ENCODE measurements at regions not wholly inside any gene's neighbourhood (a gene's known extent, or its start where the extent isn't known, plus 50 kb on each side); places are given as distances from the start of the nearest gene placed in this dataset.
A peak's percentile ranks its signal among the peaks of the same experiment; 100 is the strongest.
"Not testable (repeated sequence)": the region's sequence is repeated elsewhere in the genome, so short reads cannot be mapped to it uniquely, and the experiment has no call there.

DNA sequence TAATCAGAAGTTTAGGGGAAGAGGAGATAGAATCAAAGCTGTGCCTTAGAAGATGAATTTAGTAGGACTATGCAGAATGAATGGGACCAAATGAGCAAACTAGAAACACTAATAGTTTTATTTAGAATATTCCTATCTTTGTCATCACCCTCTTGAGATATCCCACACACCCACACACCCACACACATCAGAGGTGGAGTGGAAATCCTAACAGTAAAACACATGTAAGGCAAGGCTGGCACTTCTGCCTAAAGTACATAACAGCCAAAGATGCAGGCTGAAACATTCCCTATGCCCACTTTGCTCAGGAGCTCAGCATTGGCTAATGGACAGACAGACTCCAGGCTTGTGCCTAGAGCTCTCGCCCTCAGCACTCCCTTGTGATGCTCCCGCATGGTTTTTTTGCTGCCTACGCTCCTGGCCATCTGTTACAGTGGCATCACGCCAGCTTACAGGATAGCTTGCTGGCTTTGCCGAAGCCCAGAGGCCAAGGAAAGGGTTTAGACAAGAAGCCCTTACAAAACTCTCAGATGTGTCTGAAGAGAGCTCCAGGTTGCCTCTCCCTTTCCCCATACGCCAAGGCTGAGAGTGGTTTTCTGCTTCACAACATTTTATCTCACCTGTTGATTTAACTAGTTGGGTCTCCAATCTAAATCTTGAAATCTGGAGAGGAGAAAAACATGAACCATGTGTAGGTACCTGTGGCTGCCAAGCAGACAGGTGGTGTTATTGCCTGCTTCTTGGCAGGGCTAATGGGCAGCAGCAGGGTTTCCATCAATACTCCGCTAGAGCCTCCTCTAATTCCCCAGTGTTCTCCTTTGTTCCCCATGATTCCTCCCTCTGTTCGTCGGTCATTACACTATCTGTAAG, 282.6 kb upstream of the ID4 start:
- Histone ChIP-seq H3K9ac (ENCODE audit: low read depth in 1 of 2, low read length in 2 of 2) (no peak overlapping the region), H3K36me3 (ENCODE audit: control insufficient read depth in 1 of 2, insufficient read depth in 2 of 2, low read length in 2 of 2) (no peaks in the 10 kb centered on the region), H3K27ac (ENCODE audit: low read depth, low read length) (no peak overlapping the region), H3K4me3 (ENCODE audit: low read depth in 1 of 2, low read length in 2 of 2) (no peak overlapping the region), H3K27me3 (ENCODE audit: control insufficient read depth in 1 of 2, insufficient read depth in 2 of 2, low read length in 2 of 2) (no peaks in the 10 kb centered on the region), H3K4me1 (ENCODE audit: control insufficient read depth in 1 of 2, insufficient read depth in 2 of 2, low read length in 2 of 2) (peaks cover 5 to 6% of the 10 kb centered on the region in 2 donors), H3K9me3 (ENCODE audit: control insufficient read depth in 1 of 2, low read length in 2 of 2) (no peaks in the 10 kb centered on the region)

DNA sequence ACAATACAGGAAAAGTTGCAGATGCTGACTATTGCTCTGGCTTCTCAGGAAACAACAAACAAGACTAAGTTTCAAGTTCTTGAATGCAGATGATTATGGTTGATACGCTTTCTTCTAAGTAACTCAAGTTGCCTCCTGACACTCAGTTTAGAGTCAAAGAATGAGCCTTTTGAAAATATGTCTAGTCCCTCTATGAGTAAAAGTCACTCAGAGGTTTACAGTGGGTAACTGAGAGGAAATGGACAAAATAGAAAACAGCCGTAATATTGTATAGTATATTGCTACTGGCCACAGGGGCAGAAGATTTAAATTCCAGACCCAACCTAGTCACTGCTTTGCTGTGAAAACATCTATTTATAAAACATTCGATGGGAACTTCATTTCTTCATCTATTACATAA, 280.0 kb upstream of the ID4 start:
- Histone ChIP-seq H3K27me3 (ENCODE audit: control insufficient read depth in 1 of 2, insufficient read depth in 2 of 2, low read length in 2 of 2) (no peaks in the 10 kb centered on the region), H3K4me1 (ENCODE audit: control insufficient read depth in 1 of 2, insufficient read depth in 2 of 2, low read length in 2 of 2) (peaks cover 5 to 7% of the 10 kb centered on the region in 2 donors), H3K9me3 (ENCODE audit: control insufficient read depth in 1 of 2, low read length in 2 of 2) (no peaks in the 10 kb centered on the region), H3K27ac (ENCODE audit: low read depth, low read length) (no peak overlapping the region), H3K4me3 (ENCODE audit: low read depth in 1 of 2, low read length in 2 of 2) (no peak overlapping the region), H3K36me3 (ENCODE audit: control insufficient read depth in 1 of 2, insufficient read depth in 2 of 2, low read length in 2 of 2) (no peaks in the 10 kb centered on the region), H3K9ac (ENCODE audit: low read depth in 1 of 2, low read length in 2 of 2) (no peak overlapping the region)

DNA sequence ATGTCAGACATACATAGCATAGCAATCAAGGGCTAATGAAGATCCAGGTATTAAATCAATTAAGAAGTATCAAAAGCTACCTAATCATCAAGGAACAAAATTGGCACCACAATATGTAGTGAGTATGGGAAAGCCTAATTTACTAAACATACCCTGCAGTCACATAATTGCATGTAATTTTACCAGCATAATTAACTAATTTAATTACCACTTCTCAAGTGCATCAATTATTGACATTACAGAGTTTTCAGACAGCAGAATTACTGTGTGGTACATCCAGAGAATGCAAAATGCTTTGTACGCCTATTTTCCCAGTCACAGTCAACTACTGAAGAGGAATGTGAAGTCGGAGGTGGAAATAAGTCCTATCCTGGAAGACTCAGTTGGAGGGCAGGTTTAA, 279.0 kb upstream of the ID4 start:
- peaks cover 5 to 7% of the 10 kb centered on the region in 2 donors for H3K4me1 ChIP-seq (ENCODE audit: control insufficient read depth in 1 of 2, insufficient read depth in 2 of 2, low read length in 2 of 2)
- no peak overlapping the region for H3K4me3 ChIP-seq (ENCODE audit: low read depth in 1 of 2, low read length in 2 of 2)
- no peaks in the 10 kb centered on the region for H3K36me3 ChIP-seq (ENCODE audit: control insufficient read depth in 1 of 2, insufficient read depth in 2 of 2, low read length in 2 of 2)
- no peak overlapping the region for H3K9ac ChIP-seq (ENCODE audit: low read depth in 1 of 2, low read length in 2 of 2)
- H3K9me3 ChIP-seq (ENCODE audit: control insufficient read depth in 1 of 2, low read length in 2 of 2): no peaks in the 10 kb centered on the region
- no peak overlapping the region for H3K27ac ChIP-seq (ENCODE audit: low read depth, low read length)
- H3K27me3 ChIP-seq (ENCODE audit: control insufficient read depth in 1 of 2, insufficient read depth in 2 of 2, low read length in 2 of 2): no peaks in the 10 kb centered on the region

DNA sequence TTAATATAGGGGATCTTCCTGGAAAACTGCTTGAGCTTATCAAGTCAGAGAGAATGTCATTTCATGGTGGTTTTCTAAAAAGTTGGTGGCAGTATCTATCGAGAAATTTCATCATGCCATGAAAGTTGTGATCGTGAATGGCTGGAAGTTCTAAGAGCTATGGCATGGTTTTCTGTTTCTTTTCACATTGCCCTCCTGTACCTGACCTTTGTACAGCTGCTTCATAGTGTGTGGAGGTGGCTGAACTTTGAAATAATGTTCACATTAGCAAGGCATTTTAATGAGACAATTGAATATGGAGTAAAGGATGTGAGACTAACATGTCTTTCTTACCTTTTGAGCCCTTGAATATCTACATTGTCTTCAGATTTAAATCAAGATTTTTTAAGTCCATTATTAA, 278.2 kb upstream of the ID4 start:
- no peaks in the 10 kb centered on the region for H3K9me3 ChIP-seq (ENCODE audit: control insufficient read depth in 1 of 2, low read length in 2 of 2)

DNA sequence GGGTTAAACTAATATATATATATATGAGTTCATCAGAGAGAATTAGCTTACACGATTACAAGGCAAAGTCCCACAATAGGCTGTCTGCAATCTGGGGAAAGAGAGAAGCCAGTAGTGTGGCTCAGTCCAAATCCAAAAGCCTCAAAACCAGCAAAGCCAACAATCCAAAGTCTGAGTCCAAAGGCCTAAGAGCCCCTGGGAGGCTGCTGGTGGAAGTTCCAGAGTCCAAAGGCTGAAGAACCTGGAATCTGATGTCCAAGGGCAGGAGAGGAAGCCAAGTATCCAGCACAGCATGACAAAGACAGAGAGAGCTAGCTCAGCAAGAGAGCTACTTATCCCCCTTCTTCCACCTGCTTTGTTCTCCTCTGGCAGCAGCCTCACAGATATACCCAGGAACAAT, 274.7 kb upstream of the ID4 start:
- Histone ChIP-seq H3K27ac (ENCODE audit: low read depth, low read length) (no peak overlapping the region), H3K9ac (ENCODE audit: low read depth in 1 of 2, low read length in 2 of 2) (no peak overlapping the region), H3K4me3 (ENCODE audit: low read depth in 1 of 2, low read length in 2 of 2) (no peak overlapping the region), H3K27me3 (ENCODE audit: control insufficient read depth in 1 of 2, insufficient read depth in 2 of 2, low read length in 2 of 2) (no peaks in the 10 kb centered on the region), H3K4me1 (ENCODE audit: control insufficient read depth in 1 of 2, insufficient read depth in 2 of 2, low read length in 2 of 2) (peaks cover 5 to 7% of the 10 kb centered on the region in 2 donors), H3K9me3 (ENCODE audit: control insufficient read depth in 1 of 2, low read length in 2 of 2) (no peaks in the 10 kb centered on the region), H3K36me3 (ENCODE audit: control insufficient read depth in 1 of 2, insufficient read depth in 2 of 2, low read length in 2 of 2) (no peaks in the 10 kb centered on the region)

More for the DNA sequence above, 278.2 kb upstream of the ID4 start:
- H3K4me1 ChIP-seq (ENCODE audit: control insufficient read depth in 1 of 2, insufficient read depth in 2 of 2, low read length in 2 of 2): peaks cover 5 to 7% of the 10 kb centered on the region in 2 donors
- no peak overlapping the region for H3K9ac ChIP-seq (ENCODE audit: low read depth in 1 of 2, low read length in 2 of 2)
- no peaks in the 10 kb centered on the region for H3K27me3 ChIP-seq (ENCODE audit: control insufficient read depth in 1 of 2, insufficient read depth in 2 of 2, low read length in 2 of 2)
- no peak overlapping the region for H3K4me3 ChIP-seq (ENCODE audit: low read depth in 1 of 2, low read length in 2 of 2)
- H3K27ac ChIP-seq (ENCODE audit: low read depth, low read length): peak overlapping the region; percentile 50
- no peaks in the 10 kb centered on the region for H3K36me3 ChIP-seq (ENCODE audit: control insufficient read depth in 1 of 2, insufficient read depth in 2 of 2, low read length in 2 of 2)

DNA sequence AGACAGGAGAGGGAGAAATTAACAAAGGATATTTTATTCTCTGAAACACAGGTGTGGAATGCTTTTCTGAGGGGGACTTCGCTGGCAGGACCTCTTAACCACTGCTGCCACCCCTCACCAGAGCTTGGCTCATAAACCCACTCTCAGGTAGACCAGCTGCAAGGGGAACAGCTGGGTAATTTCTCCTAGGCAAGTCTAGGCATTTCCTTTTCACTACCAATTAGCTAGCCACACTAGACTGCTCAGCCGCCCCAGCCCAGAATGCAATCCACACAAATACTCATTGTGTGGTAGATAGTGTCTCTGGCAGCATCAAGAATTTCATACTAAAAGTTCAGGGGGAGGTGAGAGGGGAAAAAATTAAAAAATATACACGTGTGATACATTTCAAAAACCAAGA, 267.6 kb upstream of the ID4 start:
- H3K9ac ChIP-seq (ENCODE audit: low read depth in 1 of 2, low read length in 2 of 2): no peak overlapping the region
- no peaks in the 10 kb centered on the region for H3K27me3 ChIP-seq (ENCODE audit: control insufficient read depth in 1 of 2, insufficient read depth in 2 of 2, low read length in 2 of 2)
- no peaks in the 10 kb centered on the region for H3K36me3 ChIP-seq (ENCODE audit: control insufficient read depth in 1 of 2, insufficient read depth in 2 of 2, low read length in 2 of 2)
- no peak overlapping the region for H3K27ac ChIP-seq (ENCODE audit: low read depth, low read length)
- no peaks in the 10 kb centered on the region for H3K4me1 ChIP-seq (ENCODE audit: control insufficient read depth in 1 of 2, insufficient read depth in 2 of 2, low read length in 2 of 2)
- H3K9me3 ChIP-seq (ENCODE audit: control insufficient read depth in 1 of 2, low read length in 2 of 2): no peaks in the 10 kb centered on the region
- no peak overlapping the region for H3K4me3 ChIP-seq (ENCODE audit: low read depth in 1 of 2, low read length in 2 of 2)

DNA sequence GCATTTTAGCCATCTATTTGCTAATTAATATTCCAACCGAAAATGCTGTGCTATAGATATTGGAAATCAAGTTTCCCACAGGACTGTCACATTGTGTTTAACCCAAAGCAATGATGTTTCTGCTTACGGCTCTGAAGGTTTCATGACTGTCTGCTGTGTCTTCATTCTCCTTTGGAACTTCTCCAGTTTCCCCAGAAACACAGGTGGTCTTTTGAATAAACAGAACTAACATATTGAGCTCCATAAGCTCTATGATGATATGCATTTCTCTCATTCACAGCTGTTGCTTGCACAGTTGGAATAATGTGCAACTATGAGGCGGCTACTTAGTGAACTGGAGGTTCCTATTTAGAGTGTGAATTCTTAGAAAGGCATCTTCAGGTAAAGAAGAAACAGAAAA, 266.0 kb upstream of the ID4 start:
- Histone ChIP-seq H3K4me3 (ENCODE audit: low read depth in 1 of 2, low read length in 2 of 2) (no peak overlapping the region), H3K4me1 (ENCODE audit: control insufficient read depth in 1 of 2, insufficient read depth in 2 of 2, low read length in 2 of 2) (no peaks in the 10 kb centered on the region), H3K36me3 (ENCODE audit: control insufficient read depth in 1 of 2, insufficient read depth in 2 of 2, low read length in 2 of 2) (no peaks in the 10 kb centered on the region), H3K27ac (ENCODE audit: low read depth, low read length) (no peak overlapping the region), H3K9me3 (ENCODE audit: control insufficient read depth in 1 of 2, low read length in 2 of 2) (no peaks in the 10 kb centered on the region), H3K9ac (ENCODE audit: low read depth in 1 of 2, low read length in 2 of 2) (no peak overlapping the region), H3K27me3 (ENCODE audit: control insufficient read depth in 1 of 2, insufficient read depth in 2 of 2, low read length in 2 of 2) (no peaks in the 10 kb centered on the region)

DNA sequence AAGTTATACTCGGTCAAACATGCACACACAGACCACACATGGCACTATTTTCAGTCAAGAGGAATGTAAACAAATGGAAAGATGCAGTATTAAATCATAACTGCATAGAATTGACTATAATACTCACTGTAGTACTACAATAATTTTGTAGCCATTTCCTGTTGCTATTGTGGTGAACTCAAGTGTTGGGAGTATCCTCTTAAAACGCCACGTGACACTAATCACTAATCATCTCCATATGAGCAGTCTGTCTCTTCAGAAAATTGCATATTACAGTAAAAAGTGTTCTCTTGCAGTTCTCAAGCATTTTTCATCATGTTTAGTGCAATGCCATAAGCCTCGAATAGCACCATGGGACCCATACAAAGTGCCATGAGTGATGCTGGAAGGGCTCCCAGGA, 258.7 kb upstream of the ID4 start:
- H3K9me3 ChIP-seq (ENCODE audit: control insufficient read depth in 1 of 2, low read length in 2 of 2): no peaks in the 10 kb centered on the region
- H3K4me3 ChIP-seq (ENCODE audit: low read depth in 1 of 2, low read length in 2 of 2): no peak overlapping the region
- no peaks in the 10 kb centered on the region for H3K36me3 ChIP-seq (ENCODE audit: control insufficient read depth in 1 of 2, insufficient read depth in 2 of 2, low read length in 2 of 2)
- H3K27ac ChIP-seq (ENCODE audit: low read depth, low read length): no peak overlapping the region
- H3K4me1 ChIP-seq (ENCODE audit: control insufficient read depth in 1 of 2, insufficient read depth in 2 of 2, low read length in 2 of 2): no peaks in the 10 kb centered on the region
- no peak overlapping the region for H3K9ac ChIP-seq (ENCODE audit: low read depth in 1 of 2, low read length in 2 of 2)
- H3K27me3 ChIP-seq (ENCODE audit: control insufficient read depth in 1 of 2, insufficient read depth in 2 of 2, low read length in 2 of 2): no peaks in the 10 kb centered on the region

DNA sequence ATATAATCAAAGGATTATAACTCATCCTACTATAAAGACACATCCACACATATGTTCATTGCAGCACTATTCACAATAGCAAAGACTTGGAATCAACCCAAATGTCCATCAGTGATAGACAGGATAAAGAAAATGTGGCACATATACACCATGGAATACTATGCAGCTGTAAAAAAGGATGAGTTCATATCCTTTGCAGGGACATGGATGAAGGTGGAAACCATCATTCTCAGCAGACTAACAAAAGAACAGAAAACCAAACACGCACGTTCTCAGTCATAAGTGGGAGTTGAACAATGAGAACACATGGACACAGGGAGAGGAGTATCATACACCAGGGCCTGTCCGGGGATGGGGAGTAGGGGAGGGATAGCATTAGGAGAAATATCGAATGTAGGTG, 253.0 kb upstream of the ID4 start:
- not testable (repeated sequence) for H3K4me3 ChIP-seq (ENCODE audit: low read depth in 1 of 2, low read length in 2 of 2); H3K27me3 ChIP-seq (ENCODE audit: control insufficient read depth in 1 of 2, insufficient read depth in 2 of 2, low read length in 2 of 2); H3K9me3 ChIP-seq (ENCODE audit: control insufficient read depth in 1 of 2, low read length in 2 of 2); H3K36me3 ChIP-seq (ENCODE audit: control insufficient read depth in 1 of 2, insufficient read depth in 2 of 2, low read length in 2 of 2); H3K27ac ChIP-seq (ENCODE audit: low read depth, low read length); H3K9ac ChIP-seq (ENCODE audit: low read depth in 1 of 2, low read length in 2 of 2); H3K4me1 ChIP-seq (ENCODE audit: control insufficient read depth in 1 of 2, insufficient read depth in 2 of 2, low read length in 2 of 2)

DNA sequence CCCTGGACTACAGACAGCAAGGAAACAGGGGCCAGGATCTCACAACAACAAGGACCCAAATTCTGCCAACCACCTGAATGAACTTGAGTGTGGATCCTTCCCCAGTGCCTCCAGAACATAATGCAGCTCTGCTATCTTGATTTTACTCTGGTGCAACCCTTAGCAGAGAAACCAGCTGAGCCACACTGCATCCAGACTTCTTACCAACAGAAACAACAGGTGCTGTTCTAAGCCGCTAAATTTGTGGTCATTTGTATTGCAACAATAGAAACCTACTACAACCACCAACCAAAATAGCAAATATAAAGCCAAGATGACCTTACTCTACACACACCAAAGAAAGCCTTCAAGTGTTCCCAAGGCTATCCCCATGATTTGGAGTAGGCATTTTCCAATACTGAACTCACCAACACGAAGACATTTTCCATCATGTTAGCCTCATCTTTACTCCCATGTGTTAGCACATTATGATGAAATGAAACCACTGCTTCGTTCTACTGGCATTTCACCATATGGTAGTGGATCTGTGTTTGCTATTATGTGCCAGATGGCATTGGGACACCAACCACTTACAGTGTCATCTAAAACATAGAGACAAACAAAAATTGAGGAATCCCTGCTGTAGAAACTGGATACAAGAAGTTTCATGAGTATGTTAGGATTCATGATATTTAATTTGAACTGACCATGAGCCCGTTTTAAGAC, 249.8 kb upstream of the ID4 start:
- Histone ChIP-seq H3K4me1 (ENCODE audit: control insufficient read depth in 1 of 2, insufficient read depth in 2 of 2, low read length in 2 of 2) (no peaks in the 10 kb centered on the region), H3K9ac (ENCODE audit: low read depth in 1 of 2, low read length in 2 of 2) (no peak overlapping the region), H3K27ac (ENCODE audit: low read depth, low read length) (no peak overlapping the region), H3K4me3 (ENCODE audit: low read depth in 1 of 2, low read length in 2 of 2) (no peak overlapping the region), H3K9me3 (ENCODE audit: control insufficient read depth in 1 of 2, low read length in 2 of 2) (no peaks in the 10 kb centered on the region), H3K27me3 (ENCODE audit: control insufficient read depth in 1 of 2, insufficient read depth in 2 of 2, low read length in 2 of 2) (no peaks in the 10 kb centered on the region), H3K36me3 (ENCODE audit: control insufficient read depth in 1 of 2, insufficient read depth in 2 of 2, low read length in 2 of 2) (no peaks in the 10 kb centered on the region)
